ENCODE measurements at regions not wholly inside any gene's neighbourhood (a gene's known extent, or its start where the extent isn't known, plus 50 kb on each side); places are given as distances from the start of the nearest gene placed in this dataset.

GRCh38 chr14:101010835-101011234 lies 107.3 kb upstream of the RTL1 start:
- H2AFZ ChIP-seq (replicated peaks; ENCODE audit: low read length, poor library complexity), result no peak overlapping the region
- peaks cover 2% of the 10 kb centered on the region; the same call in 1 of the 2 replicates for H3K9me3 ChIP-seq (ENCODE audit: control insufficient read depth, insufficient read depth, low read length)
- dilution Hi-C loops (cut with HindIII; ENCODE audit: low sequenced_read_pairs, unreplicated experiment), result no loop called here
- H3K9ac ChIP-seq (ENCODE audit: low read depth, low read length), result no peak overlapping the region
- no peak overlapping the region for H2BK120ac ChIP-seq (ENCODE audit: low read depth, low read length)
- no peak overlapping the region for H4K5ac ChIP-seq (ENCODE audit: low read depth, low read length)
- H2AK9ac ChIP-seq (replicated peaks; ENCODE audit: low read depth, low read length, poor library complexity), result no peak overlapping the region
- no peak overlapping the region for H3K18ac ChIP-seq (ENCODE audit: low read depth, low read length)
- H4K8ac ChIP-seq (ENCODE audit: low read depth in 2 of 2, low read length in 2 of 2), result no peak overlapping the region
- ATAC-seq (ENCODE audit: low read depth), result no peak
- H3K27ac ChIP-seq (ENCODE audit: insufficient read depth, low read length), result no peak overlapping the region
- H3K23ac ChIP-seq (ENCODE audit: low read depth, low read length), result no peak overlapping the region
- no peak overlapping the region for H2BK20ac ChIP-seq (ENCODE audit: low read depth, low read length)
- peaks cover 36% of the 10 kb centered on the region for H3K36me3 ChIP-seq (ENCODE audit: control insufficient read depth, insufficient read depth, low read length)
- peaks cover 16% of the 10 kb centered on the region for H3K9me1 ChIP-seq (ENCODE audit: insufficient read depth, low read length)
- TF ChIP-seq MAFK (IDR thresholded peaks at IDR 0.05; ENCODE audit: low read depth, low read length) (no peak), ELK1 (IDR thresholded peaks at IDR 0.05; ENCODE audit: borderline replicate concordance, low read depth, low read length) (no peak), SMC3 (IDR thresholded peaks at IDR 0.05; ENCODE audit: low read depth, low read length) (no peak), POLR2A (IDR thresholded peaks at IDR 0.05; ENCODE audit: low read depth, low read length) (no peak), USF2 (IDR thresholded peaks at IDR 0.05; ENCODE audit: low read depth, low read length) (no peak), RFX5 (IDR thresholded peaks at IDR 0.05; ENCODE audit: low read depth, low read length) (no peak), CHD1 (IDR thresholded peaks at IDR 0.05; ENCODE audit: low read depth, low read length) (no peak)
- WGBS, 2 experiments (ENCODE audit: extremely low coverage in 2 of 2, insufficient read length in 1 of 2), result no CpG with 5 or more reads among the region's 2 CpGs
- ChIA-PET CTCF (no interaction called here), POLR2A (ENCODE audit: unreplicated experiment) (no interaction called here)
- BruUV-seq (replicated peaks), result no TSS peak
- H3K27me3 ChIP-seq (ENCODE audit: control insufficient read depth, insufficient read depth, low read length), result no peaks in the 10 kb centered on the region
- no peak overlapping the region for H2BK5ac ChIP-seq (ENCODE audit: low read depth, low read length, poor library complexity, severe bottlenecking)
- intact Hi-C loops (cut with micrococcal nuclease), result no loop called here
- no peak overlapping the region for H3K56ac ChIP-seq (ENCODE audit: extremely low read depth, insufficient read depth, low read length)
- in situ Hi-C loops (cut with MboI; ENCODE audit: low sequenced_read_pairs), result no loop called here
- no peak overlapping the region for H3K4me3 ChIP-seq (ENCODE audit: insufficient read depth, low read depth, low read length)
- H3K79me1 ChIP-seq (ENCODE audit: low read depth in 1 of 2, low read length in 2 of 2), result peaks cover 0 to 26% of the 10 kb centered on the region in 2 experiments; a peak in 3 of 4 replicates
- H2BK15ac ChIP-seq (ENCODE audit: low read depth, low read length), result no peak overlapping the region
- DNase-seq, result no peak
- H3K4me1 ChIP-seq (ENCODE audit: control insufficient read depth, insufficient read depth, low read length), result peaks cover 3% of the 10 kb centered on the region; the same call in 1 of the 2 replicates
- no peak overlapping the region for H3K14ac ChIP-seq (replicated peaks; ENCODE audit: low read depth, low read length)
- H3K4me2 ChIP-seq (ENCODE audit: low read depth, low read length), result no peak overlapping the region
- no peak overlapping the region for H2AK5ac ChIP-seq (ENCODE audit: low read depth, low read length)
- H3K4ac ChIP-seq (ENCODE audit: low read depth, low read length), result no peak overlapping the region
- H4K20me1 ChIP-seq (ENCODE audit: insufficient read depth, low read length), result peaks cover 9% of the 10 kb centered on the region; the same call in 1 of the 2 replicates
- H4K91ac ChIP-seq (ENCODE audit: insufficient read depth, low read depth, low read length), result no peak overlapping the region
